Activated T-cell treated with anti-CD3 and anti-CD28 coated beads for 24 hours (primary cell): ENCODE measurements at regions not wholly inside any gene's neighbourhood (a gene's known extent, or its start where the extent isn't known, plus 50 kb on each side); places are given as distances from the start of the nearest gene placed in this dataset.
"Not testable (repeated sequence)": the region's sequence is repeated elsewhere in the genome, so short reads cannot be mapped to it uniquely, and the experiment has no call there.

Experiments used
- DNase-seq: peaks from one replicate; pipeline ENCODE4 v3.0.0-alpha.2; 2020; ENCODE audit warnings: low read depth

DNA sequence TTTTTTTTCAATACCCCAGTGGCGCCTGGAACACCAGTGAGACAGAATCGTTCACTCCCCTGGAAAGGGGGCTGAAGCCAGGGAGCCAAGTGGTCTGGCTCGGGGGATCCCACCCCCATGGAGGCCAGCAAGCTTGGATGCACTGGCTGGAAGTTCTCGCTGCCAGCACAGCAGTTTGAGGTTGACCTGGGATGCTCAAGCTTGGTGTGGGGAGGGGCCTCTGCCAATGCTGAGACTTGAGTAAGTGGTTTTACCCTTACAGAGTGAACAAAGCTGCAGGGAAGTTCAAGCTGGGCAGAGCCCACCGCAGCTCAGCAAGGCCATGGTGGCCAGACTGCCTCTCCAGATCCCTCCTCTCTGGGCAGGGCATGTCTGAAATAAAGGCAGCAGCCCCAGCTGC is 276.2 kb upstream of the CNTN6 start:
- no peak for DNase-seq

DNA sequence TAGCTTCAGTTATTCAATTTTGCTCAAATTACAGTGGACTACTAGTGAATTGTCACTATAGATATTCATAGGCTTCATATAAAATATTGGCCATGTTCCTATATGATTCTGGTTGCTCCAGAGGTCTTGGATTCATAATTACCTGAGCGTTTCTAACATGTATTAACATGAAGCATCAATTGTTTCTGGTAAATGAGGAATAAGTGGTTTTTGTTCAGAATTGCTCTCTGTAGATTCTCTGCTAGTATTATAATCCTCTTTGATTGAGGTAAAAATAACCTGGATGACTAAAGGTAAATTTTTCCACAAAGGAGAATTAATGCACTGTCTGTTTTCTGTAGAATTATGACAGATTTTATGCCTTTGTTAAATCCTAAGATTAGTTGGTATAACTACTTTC is 258.1 kb upstream of the CNTN6 start:
- DNase-seq, result no peak

DNA sequence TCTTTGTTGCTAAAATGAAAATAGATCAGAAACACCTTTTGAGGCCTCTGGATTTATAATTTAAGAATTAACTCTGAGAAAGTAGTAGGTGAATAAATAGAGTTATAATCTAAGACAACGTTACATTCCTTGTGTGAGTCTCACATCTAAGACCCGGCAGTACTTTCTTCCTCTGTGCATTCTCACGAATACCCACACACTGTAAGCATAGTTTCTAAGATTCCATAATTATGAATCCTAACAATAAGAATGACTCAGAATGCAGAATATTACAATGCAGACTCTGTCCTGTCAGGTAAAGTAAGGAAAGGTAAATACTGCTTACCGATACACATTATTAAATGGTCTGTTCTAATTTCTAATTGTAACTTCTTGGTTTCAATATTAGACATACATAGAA is 257.7 kb upstream of the CNTN6 start:
- DNase-seq, result no peak

DNA sequence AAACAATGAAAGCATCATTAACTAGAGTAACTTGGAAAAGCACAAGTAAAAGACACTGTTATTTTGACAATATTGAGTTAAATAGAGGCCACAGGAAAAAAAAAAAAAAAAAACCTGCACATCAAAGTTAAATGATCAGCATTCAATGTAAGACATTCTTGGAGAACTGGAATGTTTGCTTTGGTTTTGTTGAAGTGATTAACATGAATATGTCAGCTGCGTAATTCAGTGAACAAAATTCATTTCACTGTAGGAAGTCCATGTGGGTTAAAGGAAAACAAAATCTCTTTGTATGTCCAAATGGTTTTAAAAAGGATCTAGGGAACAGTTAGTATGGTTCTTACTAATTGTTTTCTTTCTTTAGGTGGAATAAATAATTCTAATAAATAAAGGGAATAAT is 252.8 kb upstream of the CNTN6 start:
- DNase-seq, result no peak

DNA sequence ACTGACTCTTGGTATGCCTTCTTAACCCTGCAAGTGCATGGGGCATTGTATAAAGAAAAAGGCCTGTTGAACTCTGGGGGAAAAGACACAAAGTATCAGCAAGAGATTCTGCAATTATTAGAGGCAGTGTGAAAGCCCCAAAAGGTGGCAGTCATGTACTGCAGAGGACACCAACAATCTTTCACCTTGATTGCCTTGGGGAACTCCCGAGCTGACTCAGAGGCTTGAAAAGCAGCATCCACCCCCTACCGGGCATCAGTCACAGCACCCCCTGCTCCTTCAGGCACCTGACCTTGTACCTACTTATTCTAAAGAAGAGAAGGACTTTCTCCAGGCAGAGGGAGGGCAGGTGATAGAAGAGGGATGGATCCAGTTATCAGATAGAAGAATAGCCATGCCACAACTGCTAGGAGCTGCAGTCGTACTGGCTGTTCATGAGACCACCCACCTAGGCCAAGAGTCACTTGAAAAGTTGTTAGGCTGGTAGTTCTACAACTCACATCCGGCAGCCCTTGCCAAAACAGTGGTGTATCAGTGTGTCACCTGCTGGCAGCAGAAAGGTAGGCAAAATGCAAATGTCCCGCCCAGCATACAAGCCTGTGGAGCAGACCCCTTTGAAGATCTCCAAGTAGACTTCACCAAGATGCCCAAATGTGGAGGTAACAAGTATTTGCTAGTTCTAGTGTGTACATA is 241.6 kb upstream of the CNTN6 start:
- DNase-seq, result no peak

DNA sequence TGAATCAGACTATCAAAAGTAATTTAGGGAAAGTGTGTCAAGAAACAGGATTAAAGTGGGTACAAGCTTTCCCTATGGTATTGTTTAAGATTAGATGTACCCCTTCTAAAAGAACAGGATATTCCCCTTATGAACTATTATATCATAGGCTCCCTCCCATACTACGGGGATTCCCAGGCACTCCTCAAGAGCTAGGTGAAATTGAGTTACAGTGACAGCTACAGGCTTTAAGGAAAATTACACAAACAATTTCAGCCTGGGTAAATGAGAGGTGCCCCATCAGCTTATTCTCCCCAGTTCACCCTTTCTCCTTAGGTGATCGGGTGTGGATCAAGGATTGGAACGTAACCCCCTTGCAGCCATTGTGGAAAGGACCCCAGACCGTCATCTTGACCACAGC is 240.8 kb upstream of the CNTN6 start:
- no peak for DNase-seq

DNA sequence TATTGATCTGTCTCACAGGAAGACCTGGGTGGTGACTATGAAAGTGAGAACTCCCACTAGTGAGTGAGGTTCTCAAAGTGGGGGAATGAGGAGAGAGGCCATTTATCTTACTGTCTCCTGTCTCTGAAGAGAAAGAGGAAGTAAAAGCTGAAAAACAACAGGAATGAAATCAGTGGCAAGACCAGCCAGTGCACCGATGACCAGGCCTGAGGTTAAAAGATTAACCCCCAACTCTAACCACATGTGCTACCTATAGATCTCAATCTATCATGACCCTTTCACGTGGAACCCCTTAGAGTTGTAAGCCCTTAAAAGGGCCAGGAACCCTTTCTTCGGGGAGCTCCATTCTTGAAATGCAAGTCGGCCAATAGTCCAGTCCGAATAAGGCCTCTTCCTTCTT is 239.3 kb upstream of the CNTN6 start:
- no peak for DNase-seq

DNA sequence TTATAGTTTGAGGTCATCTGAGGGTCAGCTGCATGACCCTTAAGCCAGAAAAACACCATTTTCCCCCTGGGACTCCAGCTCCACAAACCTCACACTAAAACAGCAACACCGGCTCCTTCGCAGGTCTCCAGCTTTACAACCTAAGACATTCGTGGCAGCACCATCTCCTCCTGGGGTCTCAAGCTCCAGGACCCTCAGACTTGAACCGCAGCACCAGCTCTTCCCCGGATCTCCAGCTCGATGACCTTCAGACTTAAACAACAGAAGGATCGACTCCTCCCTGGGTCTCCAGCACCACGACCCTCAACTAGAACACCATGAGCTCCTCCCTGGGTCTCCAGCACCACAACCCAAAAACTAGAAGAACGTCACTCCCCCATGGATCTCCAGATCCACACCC is 233.7 kb upstream of the CNTN6 start:
- no peak for DNase-seq

DNA sequence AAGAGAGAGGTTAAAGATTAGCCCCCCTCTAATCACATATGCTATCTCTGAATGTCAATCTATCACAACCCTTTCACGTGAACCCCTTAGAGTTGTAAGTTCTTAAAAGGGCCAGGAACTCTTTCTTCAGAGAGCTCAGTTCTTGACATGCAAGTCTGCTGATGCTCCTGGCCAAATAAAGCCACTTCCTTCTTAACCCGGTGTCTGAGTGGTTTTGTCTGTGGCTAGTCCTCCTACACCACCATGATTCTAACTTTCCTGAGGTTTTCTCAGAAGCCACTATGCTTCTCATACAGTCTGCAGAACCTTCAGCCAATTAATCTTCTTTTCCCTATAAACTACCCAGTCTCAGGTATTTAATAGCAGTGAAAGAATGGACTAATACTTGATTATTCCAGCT is 231.1 kb upstream of the CNTN6 start:
- DNase-seq, result no peak

DNA sequence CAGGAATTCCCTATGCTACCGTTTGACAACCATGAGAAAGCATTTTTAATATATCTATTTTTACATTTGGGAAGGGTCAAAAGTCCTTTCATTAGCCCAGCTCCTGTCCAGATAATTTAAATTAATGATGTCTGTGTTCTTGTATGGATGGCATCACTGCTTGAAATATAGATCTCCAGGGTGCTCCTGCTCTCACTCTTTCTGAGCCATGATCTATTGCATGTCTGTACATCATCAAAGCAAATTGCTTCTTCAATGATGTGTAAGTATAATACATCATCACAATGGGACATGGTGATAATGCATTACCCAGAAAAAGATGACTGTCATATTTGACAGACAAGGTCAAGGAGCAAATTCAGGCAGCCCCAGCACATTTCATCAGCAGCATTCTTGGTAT is 223.6 kb upstream of the CNTN6 start:
- DNase-seq, result no peak

DNA sequence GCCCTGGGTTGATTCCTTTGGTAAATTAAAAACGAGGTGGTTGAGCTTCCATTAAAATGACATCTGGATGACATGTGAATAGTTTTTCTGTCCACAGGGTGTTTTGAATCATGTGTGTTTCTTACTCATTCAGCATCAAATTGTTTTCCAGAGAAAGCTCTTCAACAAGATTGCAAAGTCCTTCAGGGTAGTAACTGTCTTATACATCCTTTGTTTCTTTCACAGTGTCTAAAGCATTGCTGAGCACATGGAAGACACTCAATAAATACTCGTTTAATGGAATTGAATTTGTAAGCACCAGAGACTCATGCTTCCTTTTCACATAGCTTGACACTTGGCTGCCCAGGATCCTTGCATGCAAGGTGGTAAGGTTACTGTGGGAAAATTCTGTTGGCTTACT is 223.1 kb upstream of the CNTN6 start:
- no peak for DNase-seq

DNA sequence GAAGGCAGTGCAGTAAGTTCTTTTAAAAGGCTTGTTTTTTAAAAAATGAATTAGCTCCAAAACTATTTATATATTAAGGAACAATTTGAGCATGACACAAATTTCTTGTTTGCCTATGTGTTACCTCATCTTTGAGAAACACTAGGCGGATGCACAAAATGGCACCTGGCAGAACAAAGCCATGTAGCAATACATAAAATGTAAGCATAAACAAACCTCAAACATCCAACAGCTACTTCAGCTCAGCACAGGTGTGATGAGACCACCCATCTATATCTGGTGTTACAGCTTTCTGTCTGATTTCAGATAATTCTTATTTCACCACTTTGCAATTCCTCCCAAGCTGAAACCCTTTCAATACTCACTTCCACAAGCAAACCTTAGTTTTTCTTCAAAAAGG is 221.2 kb upstream of the CNTN6 start:
- no peak for DNase-seq

DNA sequence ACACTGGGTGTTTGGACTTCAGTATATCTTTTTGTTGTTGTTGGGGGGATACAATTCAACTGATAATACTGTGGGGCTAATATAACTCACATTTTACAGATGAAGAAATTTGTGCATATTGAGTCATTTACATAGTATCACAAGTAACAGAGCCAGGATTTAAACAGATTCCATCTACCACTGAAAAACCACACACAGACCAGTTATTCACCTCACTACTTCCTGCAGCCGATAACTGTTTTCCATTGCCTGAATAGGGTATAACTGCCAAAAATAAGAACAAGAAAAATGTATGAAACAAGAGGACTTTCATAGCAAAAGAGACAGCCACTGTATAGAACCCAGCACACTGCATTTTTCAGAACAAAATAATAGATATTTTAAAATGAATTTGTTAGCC is 215.8 kb upstream of the CNTN6 start:
- DNase-seq, result no peak

DNA sequence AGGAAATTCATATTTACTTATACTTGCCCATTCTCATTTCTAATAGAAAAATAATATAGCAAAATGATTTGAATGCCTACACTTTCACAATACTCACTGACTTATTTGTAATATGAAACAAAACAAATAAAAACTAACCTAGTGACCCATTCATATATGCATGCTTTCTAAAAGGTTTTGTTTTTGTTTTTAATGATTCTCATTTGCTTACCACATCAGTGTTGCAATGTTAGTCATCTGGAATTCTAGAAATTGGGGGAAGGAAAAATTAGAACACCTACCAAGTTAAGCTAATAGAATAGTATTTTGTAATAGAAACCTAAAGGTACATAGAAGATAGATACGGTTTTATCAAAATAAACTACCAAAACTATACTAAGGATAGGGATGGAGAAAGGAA is 214.1 kb upstream of the CNTN6 start:
- DNase-seq, result no peak

DNA sequence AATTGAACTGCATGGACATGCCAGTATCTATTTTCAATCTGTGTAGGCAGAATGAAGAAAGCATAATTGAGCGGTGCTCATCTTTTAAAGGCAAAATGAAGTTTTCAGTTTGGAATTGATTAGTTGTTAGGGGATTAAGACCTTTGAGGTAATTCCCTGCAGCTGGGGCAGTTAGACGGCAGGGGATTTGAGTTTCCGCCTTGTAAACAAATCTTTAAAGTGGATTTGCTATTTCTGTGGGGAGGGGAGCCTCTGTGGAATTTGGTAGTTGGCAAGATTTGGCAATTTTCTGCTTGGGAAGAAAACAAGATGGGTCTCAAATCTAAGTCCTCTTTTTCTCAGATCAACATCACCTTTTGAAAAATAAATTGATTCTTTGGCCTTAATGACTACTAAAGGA is 212.5 kb upstream of the CNTN6 start:
- no peak for DNase-seq

DNA sequence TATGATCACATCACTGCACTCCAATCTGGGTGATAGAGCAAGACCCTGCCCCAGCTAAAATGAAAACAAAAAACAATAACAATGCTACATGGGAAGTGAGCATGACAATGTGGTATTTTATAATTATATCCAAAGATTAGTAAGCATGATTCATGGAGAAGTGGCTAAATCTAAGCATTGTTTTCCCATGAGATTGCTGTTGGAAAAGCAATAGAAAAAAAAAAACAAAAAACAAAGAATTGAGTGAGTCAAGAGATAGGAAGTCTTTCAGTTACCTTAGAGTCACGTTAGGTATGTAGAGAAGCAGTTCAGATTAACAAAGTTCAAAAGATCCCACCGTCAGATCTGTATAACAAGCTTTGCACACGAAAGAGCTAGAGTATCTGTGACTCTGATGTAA is 210.3 kb upstream of the CNTN6 start:
- DNase-seq, result no peak

DNA sequence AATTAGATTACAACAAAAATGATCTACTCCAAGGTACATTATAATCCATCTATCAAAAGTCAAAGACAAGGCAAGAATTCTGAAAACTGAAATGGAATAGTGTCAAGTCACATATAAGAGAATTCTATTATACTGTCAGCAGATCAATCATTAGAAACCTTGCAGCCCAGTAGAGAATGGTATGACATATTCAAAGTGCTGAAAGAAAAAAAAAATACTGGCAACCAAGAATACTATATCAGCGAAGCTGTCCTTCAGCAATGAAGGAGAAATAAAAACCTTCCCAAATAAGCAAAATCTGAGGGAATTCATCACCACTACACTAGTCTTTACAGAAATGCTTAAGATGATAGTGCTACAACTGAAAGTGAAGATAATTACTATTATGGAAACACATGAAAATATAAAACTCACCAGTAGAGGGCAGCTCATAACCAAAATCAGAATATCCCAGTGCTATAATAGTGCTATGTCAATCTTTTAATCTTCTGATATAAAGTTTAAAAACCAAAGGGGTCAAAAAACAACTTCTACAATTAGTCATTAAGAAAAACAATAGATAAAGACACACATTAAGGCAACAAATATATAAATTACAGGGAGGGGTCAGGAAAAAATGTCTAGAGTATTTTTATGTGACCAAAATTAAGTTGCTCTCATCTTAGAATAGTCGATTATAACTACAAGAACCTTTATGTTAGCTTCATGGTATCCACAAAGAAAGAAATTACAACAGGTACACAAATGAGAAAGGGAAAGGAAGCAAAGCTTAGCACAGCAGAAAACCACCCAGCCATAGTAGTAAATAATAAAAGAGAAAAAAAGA is 190.7 kb upstream of the CNTN6 start:
- no peak for DNase-seq

DNA sequence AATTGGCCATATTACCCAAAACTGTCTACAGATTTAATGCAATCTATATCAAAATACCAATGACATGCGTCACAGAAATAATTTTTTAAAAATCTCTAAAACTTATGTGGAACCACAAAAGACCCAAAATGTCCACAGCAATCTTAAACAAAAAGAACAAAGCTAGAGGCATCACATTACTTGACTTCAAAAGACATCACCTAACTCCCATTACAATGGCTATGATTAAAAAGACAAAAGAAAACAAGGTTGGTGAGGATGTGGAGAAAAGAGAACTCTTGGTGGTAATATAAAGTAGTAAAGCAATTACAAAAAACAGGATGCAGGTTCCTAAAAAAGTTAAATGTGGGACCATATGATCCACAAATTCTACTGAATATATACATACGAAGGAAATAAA is 187.6 kb upstream of the CNTN6 start:
- no peak for DNase-seq

DNA sequence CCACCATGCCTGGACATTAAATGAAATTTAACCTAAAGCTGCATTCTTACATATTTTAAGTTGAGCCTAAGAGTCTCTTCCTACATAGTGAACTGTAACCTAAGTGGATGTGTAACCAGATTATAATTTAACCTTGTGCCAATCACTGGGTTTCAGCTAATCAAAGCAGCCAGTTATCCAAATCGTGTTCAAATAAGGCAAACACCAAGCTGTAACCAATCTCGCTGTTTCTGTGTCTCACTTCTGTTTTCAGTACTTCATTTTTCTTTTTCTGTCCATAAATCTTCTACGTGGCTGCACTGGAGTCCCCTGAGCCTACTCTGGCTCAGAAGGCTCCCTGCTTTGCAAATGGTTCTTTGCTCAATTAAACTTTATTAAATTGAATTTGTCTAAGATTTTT is 186.1 kb upstream of the CNTN6 start:
- no peak for DNase-seq

DNA sequence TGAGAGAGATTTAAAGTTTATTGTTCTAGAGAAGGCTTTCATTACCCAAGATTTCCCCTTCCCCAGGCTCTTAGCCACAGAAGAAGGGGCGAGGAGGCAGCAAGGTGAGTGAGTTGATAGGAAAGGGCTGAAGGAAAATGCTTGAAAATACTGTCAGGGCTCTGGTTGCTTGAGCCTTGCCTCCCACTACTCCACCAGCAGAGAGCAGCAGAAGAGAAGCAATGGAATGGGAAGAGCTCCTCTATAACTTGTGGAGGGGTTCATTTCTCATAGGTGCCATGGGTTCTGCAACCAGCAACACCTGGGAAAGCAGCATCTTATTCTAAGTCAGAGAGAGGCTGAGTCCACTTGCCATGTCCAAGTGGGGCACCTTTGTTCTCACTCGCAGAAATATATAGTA is 184.0 kb upstream of the CNTN6 start:
- DNase-seq, result no peak

DNA sequence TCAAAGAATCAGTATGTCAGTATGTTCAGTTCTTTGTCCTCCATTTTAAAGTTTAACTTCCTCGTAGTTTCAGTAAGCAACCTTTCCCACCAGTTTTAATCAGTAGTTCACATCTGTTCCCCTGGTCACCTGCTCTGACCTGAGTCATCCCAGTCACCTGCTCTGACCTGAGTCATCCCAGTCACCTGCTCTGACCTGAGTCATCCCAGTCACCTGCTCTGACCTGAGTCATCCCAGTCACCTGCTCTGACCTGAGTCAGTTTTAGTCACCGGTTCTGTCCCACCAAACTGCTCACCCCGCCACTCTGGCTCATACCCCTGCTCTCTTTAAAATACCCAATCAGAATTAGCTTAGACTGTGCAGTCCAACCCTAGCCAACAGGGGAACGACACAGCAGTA is 180.1 kb upstream of the CNTN6 start:
- DNase-seq, result not testable (repeated sequence)

DNA sequence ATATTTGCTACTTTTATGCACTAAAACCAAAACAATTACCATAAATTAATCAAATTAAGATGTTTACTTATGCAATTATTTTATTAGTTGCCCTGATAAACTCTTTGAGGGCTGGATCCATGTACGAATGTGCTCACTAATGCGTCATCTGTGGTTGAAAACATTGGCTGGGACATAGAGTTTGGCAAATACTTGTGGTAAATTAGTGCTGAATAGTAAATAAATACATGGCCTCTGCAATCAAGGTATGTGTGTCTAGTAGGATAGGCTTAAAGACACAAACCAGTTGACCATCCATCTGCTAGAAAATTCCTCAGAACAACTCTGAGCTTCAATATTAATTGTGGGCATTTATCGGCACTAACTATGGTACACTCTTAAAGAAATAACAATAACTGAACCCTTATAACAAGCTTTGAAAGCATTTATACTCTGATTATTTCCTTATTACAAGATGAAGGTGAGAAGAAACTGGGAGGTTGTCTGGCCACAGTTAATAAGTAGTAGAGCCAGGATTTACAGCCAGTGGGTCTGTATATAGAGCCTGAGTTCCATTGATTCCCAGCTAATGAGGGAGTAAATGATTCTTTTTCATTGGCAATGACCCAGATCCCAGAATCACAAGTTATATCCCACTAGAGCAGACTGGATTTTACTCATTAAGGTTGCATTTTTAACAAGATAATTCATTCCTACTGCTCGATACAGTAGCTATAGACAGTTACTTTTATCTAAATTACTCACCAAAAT is 169.5 kb upstream of the CNTN6 start:
- DNase-seq, result no peak

DNA sequence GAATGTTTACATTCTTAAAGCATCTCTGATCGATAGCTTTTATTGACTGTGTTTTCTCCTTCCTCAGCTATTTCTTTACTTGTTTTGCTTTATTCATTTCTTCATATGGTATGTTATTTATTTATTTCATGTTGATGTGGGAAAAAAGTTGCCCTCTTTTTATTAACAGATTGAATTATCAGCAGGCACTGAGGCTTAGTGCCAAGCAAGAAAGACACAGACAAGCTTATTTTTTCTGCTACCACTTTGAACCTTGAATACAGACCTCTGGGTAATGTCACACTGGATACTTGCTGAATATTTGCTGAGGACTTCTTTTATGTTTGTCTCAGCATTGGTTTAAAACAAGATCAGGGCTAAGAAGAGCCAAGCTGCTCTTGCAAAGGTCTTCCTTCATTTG is 162.0 kb upstream of the CNTN6 start:
- DNase-seq, result no peak
